ENCODE measurements at regions not wholly inside any gene's neighbourhood (a gene's known extent, or its start where the extent isn't known, plus 50 kb on each side); places are given as distances from the start of the nearest gene placed in this dataset.

DNA sequence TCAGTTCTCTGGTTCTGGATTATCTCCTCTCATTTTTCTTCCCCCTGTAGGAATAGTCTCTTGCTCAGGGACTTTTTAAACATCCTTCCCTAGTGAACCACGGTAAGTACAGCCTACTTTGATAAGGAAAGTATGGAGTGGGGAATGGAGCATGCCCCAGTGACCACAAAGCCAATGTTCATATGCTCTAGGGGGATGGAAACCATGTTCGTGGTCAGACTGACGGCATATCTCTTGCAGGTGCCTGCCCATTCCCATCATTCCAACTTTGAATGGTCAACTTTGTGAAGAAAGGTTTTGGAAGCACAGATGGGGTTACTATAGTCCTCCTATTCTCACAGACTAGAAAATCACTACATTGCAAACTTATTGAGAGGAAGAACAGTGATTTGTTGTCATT lies 332.5 kb upstream of the NCAM1 start:
- H3K4me3 ChIP-seq (replicated peaks; ENCODE audit: low read depth, low read length), result no peak overlapping the region
- TF ChIP-seq, protein P1, sequence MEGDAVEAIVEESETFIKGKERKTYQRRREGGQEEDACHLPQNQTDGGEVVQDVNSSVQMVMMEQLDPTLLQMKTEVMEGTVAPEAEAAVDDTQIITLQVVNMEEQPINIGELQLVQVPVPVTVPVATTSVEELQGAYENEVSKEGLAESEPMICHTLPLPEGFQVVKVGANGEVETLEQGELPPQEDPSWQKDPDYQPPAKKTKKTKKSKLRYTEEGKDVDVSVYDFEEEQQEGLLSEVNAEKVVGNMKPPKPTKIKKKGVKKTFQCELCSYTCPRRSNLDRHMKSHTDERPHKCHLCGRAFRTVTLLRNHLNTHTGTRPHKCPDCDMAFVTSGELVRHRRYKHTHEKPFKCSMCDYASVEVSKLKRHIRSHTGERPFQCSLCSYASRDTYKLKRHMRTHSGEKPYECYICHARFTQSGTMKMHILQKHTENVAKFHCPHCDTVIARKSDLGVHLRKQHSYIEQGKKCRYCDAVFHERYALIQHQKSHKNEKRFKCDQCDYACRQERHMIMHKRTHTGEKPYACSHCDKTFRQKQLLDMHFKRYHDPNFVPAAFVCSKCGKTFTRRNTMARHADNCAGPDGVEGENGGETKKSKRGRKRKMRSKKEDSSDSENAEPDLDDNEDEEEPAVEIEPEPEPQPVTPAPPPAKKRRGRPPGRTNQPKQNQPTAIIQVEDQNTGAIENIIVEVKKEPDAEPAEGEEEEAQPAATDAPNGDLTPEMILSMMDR (IDR thresholded peaks at IDR 0.05; ENCODE audit: low read length, missing control alignments), result no peak
- no peak for DNase-seq (ENCODE audit: low read depth)

GRCh38 chr11:112630496-112630895 lies 330.7 kb upstream of the NCAM1 start:
- TF ChIP-seq, protein P1 (IDR thresholded peaks at IDR 0.05; ENCODE audit: low read length, missing control alignments), result no peak
- no peak for DNase-seq (ENCODE audit: low read depth)
- no peak overlapping the region for H3K4me3 ChIP-seq (replicated peaks; ENCODE audit: low read depth, low read length)

GRCh38 chr11:112631333-112631732 lies 329.9 kb upstream of the NCAM1 start:
- no peak overlapping the region for H3K4me3 ChIP-seq (replicated peaks; ENCODE audit: low read depth, low read length)
- DNase-seq (ENCODE audit: low read depth), result no peak
- TF ChIP-seq, protein P1 (IDR thresholded peaks at IDR 0.05; ENCODE audit: low read length, missing control alignments), result no peak

GRCh38 chr11:112632866-112633505 lies 328.2 kb upstream of the NCAM1 start:
- DNase-seq (ENCODE audit: low read depth), result no peak
- H3K4me3 ChIP-seq (replicated peaks; ENCODE audit: low read depth, low read length), result no peak overlapping the region

GRCh38 chr11:112634551-112634950 lies 326.7 kb upstream of the NCAM1 start:
- no peak overlapping the region for H3K4me3 ChIP-seq (replicated peaks; ENCODE audit: low read depth, low read length)
- DNase-seq (ENCODE audit: low read depth), result no peak
- TF ChIP-seq, protein P1 (IDR thresholded peaks at IDR 0.05; ENCODE audit: low read length, missing control alignments), result no peak

More at GRCh38 chr11:112632866-112633505, 328.2 kb upstream of the NCAM1 start:
- TF ChIP-seq, protein P1 (IDR thresholded peaks at IDR 0.05; ENCODE audit: low read length, missing control alignments), result no peak

DNA sequence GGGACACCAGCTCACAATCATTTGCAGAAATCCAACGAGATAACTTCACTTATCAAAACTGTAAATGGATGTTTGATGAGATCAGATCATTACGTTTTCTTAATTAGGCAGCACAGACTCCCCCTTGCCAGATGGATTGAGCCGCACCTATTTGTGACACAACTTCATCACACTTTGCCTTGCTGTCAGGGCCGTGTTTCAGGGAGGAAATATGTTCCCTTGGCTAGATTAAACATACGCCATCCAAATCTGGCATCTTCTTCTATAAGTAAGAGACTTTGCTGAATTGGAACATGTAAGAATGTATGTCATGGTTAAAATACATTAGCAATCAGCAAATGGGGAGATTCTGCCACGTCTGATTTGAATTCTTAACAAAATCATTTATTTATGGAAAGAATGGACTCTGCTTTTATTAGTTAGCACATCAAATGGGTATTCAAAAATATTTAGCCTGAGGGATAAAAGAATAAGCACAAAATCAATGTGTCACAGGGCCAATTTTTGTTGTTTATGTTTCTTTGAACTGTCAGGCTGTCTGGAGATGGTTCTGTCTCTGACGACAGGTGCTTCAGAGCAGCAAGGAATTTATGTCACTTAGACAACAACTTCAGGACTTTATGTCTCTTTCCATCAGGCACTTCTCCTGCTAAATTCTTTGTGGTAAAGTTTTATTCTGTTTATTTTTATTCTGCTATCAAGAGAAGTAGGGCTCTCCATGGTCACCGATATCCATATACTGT lies 326.1 kb upstream of the NCAM1 start:
- TF ChIP-seq, protein P1 (IDR thresholded peaks at IDR 0.05; ENCODE audit: low read length, missing control alignments), result no peak
- no peak overlapping the region for H3K4me3 ChIP-seq (replicated peaks; ENCODE audit: low read depth, low read length)
- DNase-seq (ENCODE audit: low read depth), result no peak
